ENCODE measurements at regions not wholly inside any gene's neighbourhood (a gene's known extent, or its start where the extent isn't known, plus 50 kb on each side); places are given as distances from the start of the nearest gene placed in this dataset.

DNA sequence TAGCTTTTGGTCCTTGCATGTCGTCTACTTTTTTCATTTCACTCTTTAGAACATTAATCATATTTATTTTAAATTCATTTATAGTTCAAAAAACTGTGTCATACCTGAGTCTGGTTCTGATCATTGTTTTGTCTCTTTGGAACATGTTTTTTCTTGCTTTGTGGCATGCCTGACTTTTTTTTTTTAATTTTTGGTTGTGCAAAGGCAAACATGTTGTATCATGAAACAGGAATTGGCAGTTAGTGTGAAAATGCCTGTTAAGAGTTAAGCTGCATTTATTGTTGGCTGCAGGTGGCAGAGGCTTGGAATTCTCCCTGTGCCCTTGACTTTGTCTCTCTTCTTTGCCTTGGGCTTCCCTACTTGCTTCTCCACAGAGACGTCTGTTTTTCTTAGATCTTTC is 525.0 kb upstream of the ADARB2 start:
- TF ChIP-seq, protein P1, sequence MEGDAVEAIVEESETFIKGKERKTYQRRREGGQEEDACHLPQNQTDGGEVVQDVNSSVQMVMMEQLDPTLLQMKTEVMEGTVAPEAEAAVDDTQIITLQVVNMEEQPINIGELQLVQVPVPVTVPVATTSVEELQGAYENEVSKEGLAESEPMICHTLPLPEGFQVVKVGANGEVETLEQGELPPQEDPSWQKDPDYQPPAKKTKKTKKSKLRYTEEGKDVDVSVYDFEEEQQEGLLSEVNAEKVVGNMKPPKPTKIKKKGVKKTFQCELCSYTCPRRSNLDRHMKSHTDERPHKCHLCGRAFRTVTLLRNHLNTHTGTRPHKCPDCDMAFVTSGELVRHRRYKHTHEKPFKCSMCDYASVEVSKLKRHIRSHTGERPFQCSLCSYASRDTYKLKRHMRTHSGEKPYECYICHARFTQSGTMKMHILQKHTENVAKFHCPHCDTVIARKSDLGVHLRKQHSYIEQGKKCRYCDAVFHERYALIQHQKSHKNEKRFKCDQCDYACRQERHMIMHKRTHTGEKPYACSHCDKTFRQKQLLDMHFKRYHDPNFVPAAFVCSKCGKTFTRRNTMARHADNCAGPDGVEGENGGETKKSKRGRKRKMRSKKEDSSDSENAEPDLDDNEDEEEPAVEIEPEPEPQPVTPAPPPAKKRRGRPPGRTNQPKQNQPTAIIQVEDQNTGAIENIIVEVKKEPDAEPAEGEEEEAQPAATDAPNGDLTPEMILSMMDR (IDR thresholded peaks at IDR 0.05; ENCODE audit: poor library complexity): no peak
- TF ChIP-seq EZH2phosphoT487 (IDR thresholded peaks at IDR 0.05; ENCODE audit: low read depth, severe bottlenecking, unreplicated experiment): no peak
- no peak for TF ChIP-seq EZH2 (IDR thresholded peaks at IDR 0.05; ENCODE audit: borderline replicate concordance)
